GM12878 (cell line): ENCODE measurements at regions not wholly inside any gene's neighbourhood (a gene's known extent, or its start where the extent isn't known, plus 50 kb on each side); places are given as distances from the start of the nearest gene placed in this dataset.

Source experiments
- ATAC-seq: fragments of 200-7000 bp; cut with Tn5 transposase; 3 replicates; pipeline ENCODE4 v1.9.1; 2020; ENCODE audit warnings: mild to moderate bottlenecking, moderate library complexity
- BruUV-seq: library from RNA; stranded (reverse); fragments of 400-500 nt; replicated peaks from 2 replicates; lab custom pipeline; 2021; lab: Mats Ljungman, UMichigan
- CTCF ChIA-PET: fragments of 300-600 bp; sonication (Branson Sonifier 250); formaldehyde crosslinking; extraction: SDS; loops from one replicate; lab custom pipeline; 2021; ENCODE audit warnings: inconsistent platforms; lab: Yijun Ruan, JAX
- POLR2A ChIA-PET: fragments of 350-600 bp; formaldehyde crosslinking; extraction: SDS; loops from one replicate; lab custom pipeline; 2021; ENCODE audit warnings: inconsistent platforms; lab: Charles Lee
- RAD21 ChIA-PET: fragments of 300-600 bp; sonication (Branson Sonifier 250); formaldehyde crosslinking; loops from one replicate; lab custom pipeline; 2023; ENCODE audit warnings: antibody characterized with exemption; ENCODE audit not compliant: unreplicated experiment; lab: Charles Lee
- SMC1A ChIA-PET: fragments of 300-600 bp; sonication (Branson Sonifier 250); formaldehyde crosslinking; loops from one replicate; lab custom pipeline; 2023; ENCODE audit not compliant: unreplicated experiment, uncharacterized antibody; lab: Charles Lee
- DNase-seq: peaks from one replicate; pipeline ENCODE4 v3.0.0-alpha.2; 2011; ENCODE audit warnings: low read depth, low spot score
- FAIRE-seq: peaks from 3 replicates; lab custom pipeline; 2011; peaks lifted over from hg19 to GRCh38; lab: Jason Lieb, UNC
- H2AFZ ChIP-seq: 2 replicates; pipeline ENCODE4 v1.6.0; 2011; ENCODE audit warnings: low read depth, low read length, control low read depth; ENCODE audit not compliant: control insufficient read depth
- H3K27ac ChIP-seq: 2 replicates; pipeline ENCODE4 v1.5.1; 2011; ENCODE audit warnings: control low read depth; ENCODE audit not compliant: control insufficient read depth, insufficient read depth
- H3K27me3 ChIP-seq, 2 experiments: replicated peaks in 1 of 2; 2 replicates each; pipeline versions ENCODE4 v1.6.0 to v1.6.1; 2011; ENCODE audit warnings: low read length in 1 of 2; ENCODE audit not compliant: control insufficient read depth in 2 of 2, insufficient read depth in 2 of 2
- H3K36me3 ChIP-seq, 2 experiments: 2 replicates each; pipeline ENCODE4 v1.5.1; 2011; ENCODE audit warnings: low read length in 1 of 2; ENCODE audit not compliant: control insufficient read depth in 2 of 2, insufficient read depth in 2 of 2
- H3K4me1 ChIP-seq: 2 replicates; pipeline ENCODE4 v1.6.1; 2011; ENCODE audit warnings: mild to moderate bottlenecking, low read length, moderate library complexity, mixed read lengths; ENCODE audit not compliant: control insufficient read depth, insufficient read depth
- H3K4me2 ChIP-seq: 2 replicates; pipeline ENCODE4 v1.6.0; 2011; ENCODE audit warnings: control low read depth; ENCODE audit not compliant: control insufficient read depth, insufficient read depth
- H3K4me3 ChIP-seq: fragments of 200-600 bp; sonication (generic); 2 replicates; pipeline ENCODE4 v1.5.1; 2016
- H3K79me2 ChIP-seq: 2 replicates; pipeline ENCODE4 v1.6.0; 2011; ENCODE audit warnings: low read length; ENCODE audit not compliant: control insufficient read depth, insufficient read depth
- H3K9ac ChIP-seq: 2 replicates; pipeline ENCODE4 v1.8.0; 2011; ENCODE audit warnings: low read length, control low read depth, mixed read lengths; ENCODE audit not compliant: control insufficient read depth, insufficient read depth
- H3K9me3 ChIP-seq: replicated peaks from 3 replicates; pipeline ENCODE4 v1.5.1; 2011; ENCODE audit warnings: mild to moderate bottlenecking, low read length; ENCODE audit not compliant: control insufficient read depth, insufficient read depth
- H4K20me1 ChIP-seq: 2 replicates; pipeline ENCODE4 v1.6.0; 2011; ENCODE audit not compliant: control insufficient read depth, insufficient read depth
- BMI1 ChIP-seq: fragments of 450-650 bp; IDR thresholded peaks from 2 replicates; pipeline ENCODE4 v1.6.1; 2016; ENCODE audit warnings: mild to moderate bottlenecking, moderate library complexity, borderline replicate concordance
- CBFB ChIP-seq: IDR thresholded peaks from 2 replicates; pipeline ENCODE4 v1.6.1; 2016; ENCODE audit warnings: antibody characterized with exemption, low read depth
- CHD4 ChIP-seq: fragments of 200-600 bp; sonication (generic); IDR thresholded peaks from 2 replicates; pipeline ENCODE4 v1.6.1; 2016; ENCODE audit warnings: mild to moderate bottlenecking
- CREB1 ChIP-seq: IDR thresholded peaks from 2 replicates; pipeline ENCODE4 v1.6.1; 2012; ENCODE audit warnings: low read depth, mild to moderate bottlenecking, inconsistent platforms
- E2F4 ChIP-seq: IDR thresholded peaks from 2 replicates; pipeline ENCODE4 v1.6.1; 2012; ENCODE audit warnings: low read depth, low read length, improper control_type of control experiment
- GATAD2B ChIP-seq: fragments of 450-650 bp; conservative IDR thresholded peaks from 2 replicates; pipeline ENCODE4 v1.6.1; 2017; ENCODE audit warnings: low read depth, mild to moderate bottlenecking, moderate library complexity
- HDAC6 ChIP-seq: fragments of 200-600 bp; sonication (generic); IDR thresholded peaks from one replicate; pipeline ENCODE4 v1.8.0; 2017; ENCODE audit warnings: antibody characterized with exemption; ENCODE audit not compliant: unreplicated experiment
- IRF4 ChIP-seq: IDR thresholded peaks from 2 replicates; pipeline ENCODE4 v1.6.1; 2011; ENCODE audit warnings: low read depth, low read length
- JUNB ChIP-seq: IDR thresholded peaks from 2 replicates; pipeline ENCODE4 v1.6.1; 2016; ENCODE audit warnings: antibody characterized with exemption, mild to moderate bottlenecking
- MEF2B ChIP-seq: fragments of 450-650 bp; IDR thresholded peaks from 2 replicates; pipeline ENCODE4 v1.6.1; 2018; ENCODE audit warnings: mild to moderate bottlenecking, moderate library complexity; ENCODE audit not compliant: partially characterized antibody, poor library complexity, severe bottlenecking
- NBN ChIP-seq: fragments of 450-650 bp; IDR thresholded peaks from 2 replicates; pipeline ENCODE4 v1.6.1; 2016
- NFXL1 ChIP-seq: fragments of 450-650 bp; IDR thresholded peaks from 2 replicates; pipeline ENCODE4 v1.6.1; 2017; ENCODE audit warnings: antibody characterized with exemption, mild to moderate bottlenecking, borderline replicate concordance
- NKRF ChIP-seq: fragments of 450-650 bp; conservative IDR thresholded peaks from 2 replicates; pipeline ENCODE4 v1.6.1; 2017; ENCODE audit warnings: mild to moderate bottlenecking, moderate library complexity
- POLR2AphosphoS2 ChIP-seq: IDR thresholded peaks from 2 replicates; pipeline ENCODE4 v1.6.1; 2011; ENCODE audit warnings: low read depth, mild to moderate bottlenecking, low read length, improper control_type of control experiment, moderate library complexity
- SPI1 ChIP-seq: IDR thresholded peaks from 2 replicates; pipeline ENCODE4 v1.6.1; 2011; ENCODE audit warnings: low read depth, mild to moderate bottlenecking, low read length, moderate library complexity, borderline replicate concordance; ENCODE audit not compliant: insufficient read depth
- WGBS: methylation state at CpG from one replicate; pipeline ENCODE4 v1.1.6; 2016; ENCODE audit warnings: low lambda C conversion rate; ENCODE audit not compliant: insufficient replicate concordance, insufficient coverage; ENCODE audit errors: missing lambda C conversion rate; 5-methylcytosine and 5-hydroxymethylcytosine counted together
- in situ Hi-C: fragments of 300-500 bp; cut with MboI; formaldehyde crosslinking; loops from 9 replicates; pipeline ENCODE4 v1.14.3; 2018; ENCODE audit warnings: mixed read lengths
- intact Hi-C: fragments of 100-400 bp; cut with micrococcal nuclease; formaldehyde crosslinking; loops from one replicate; pipeline ENCODE4 v1.14.2; 2022; ENCODE audit not compliant: unreplicated experiment

- H3K4me3 ChIP-seq: no peak overlapping the region
- intact Hi-C loops: no loop called here
- no peak overlapping the region for H3K9ac ChIP-seq
- ChIA-PET POLR2A (no interaction called here), CTCF (interaction anchor here (1.2 kb wide), 1 partner anchor 737 kb away, joined by 4 read pairs; no protein-coding TSS in a partner anchor), SMC1A (no interaction called here)
- no peaks in the 10 kb centered on the region; a peak in 1 of 4 replicates for H3K27me3 ChIP-seq
- BruUV-seq: no TSS peak
- in situ Hi-C loops: no loop called here
- H3K27ac ChIP-seq: no peak overlapping the region
- no peaks in the 10 kb centered on the region for H3K79me2 ChIP-seq
- no peaks in the 10 kb centered on the region for H3K36me3 ChIP-seq
- H3K4me2 ChIP-seq: no peak overlapping the region
- 27% methylated on average over 6 of the region's 6 CpGs for WGBS
- H2AFZ ChIP-seq: no peak overlapping the region
- no peak for FAIRE-seq
- no peaks in the 10 kb centered on the region for H4K20me1 ChIP-seq
- H3K9me3 ChIP-seq: no peaks in the 10 kb centered on the region
- ATAC-seq: no peak
- no peak for DNase-seq
- TF ChIP-seq NKRF: no peak
- TF ChIP-seq CREB1: no peak
- TF ChIP-seq, all 136 proteins: peak for 0
- RAD21 ChIA-PET: no interaction called here
- H3K4me1 ChIP-seq: no peaks in the 10 kb centered on the region; the same call in 1 of the 2 replicates
These were observed 134.6 kb downstream of the CHST1 start for GRCh38 chr11:45530776-45531175.

- ATAC-seq: no peak
- DNase-seq: no peak
- ChIA-PET CTCF (interaction anchor here (1.2 kb wide), 1 partner anchor 736 kb away, joined by 4 read pairs; no protein-coding TSS in a partner anchor), RAD21 (no interaction called here), POLR2A (no interaction called here), SMC1A (no interaction called here)
- Histone ChIP-seq H3K79me2 (no peaks in the 10 kb centered on the region), H3K4me3 (no peak overlapping the region), H4K20me1 (no peaks in the 10 kb centered on the region), H2AFZ (no peak overlapping the region), H3K9ac (no peak overlapping the region), H3K27ac (no peak overlapping the region), H3K27me3 (no peaks in the 10 kb centered on the region; a peak in 1 of 4 replicates), H3K36me3 (no peaks in the 10 kb centered on the region), H3K4me2 (no peak overlapping the region), H3K9me3 (no peaks in the 10 kb centered on the region; the same call in 2 of the 3 replicates), H3K4me1 (no peaks in the 10 kb centered on the region; the same call in 1 of the 2 replicates)
- WGBS: 9% methylated on average over 2 of the region's 2 CpGs
- in situ Hi-C loops: no loop called here
- intact Hi-C loops: no loop called here
- FAIRE-seq: no peak
- BruUV-seq: no TSS peak
- TF ChIP-seq BMI1 (no peak), CBFB (no peak), JUNB (no peak), E2F4 (no peak), IRF4 (no peak), POLR2AphosphoS2 (no peak), HDAC6 (no peak), NBN (no peak), SPI1 (no peak), MEF2B (no peak), NFXL1 (no peak), CHD4 (no peak), GATAD2B (no peak)
These were observed 135.3 kb downstream of the CHST1 start for GRCh38 chr11:45530111-45530510.
